NOMO-1 treated with DMSO at 0.1 percent for 48 hours (cell line): ENCODE measurements at regions not wholly inside any gene's neighbourhood (a gene's known extent, or its start where the extent isn't known, plus 50 kb on each side); places are given as distances from the start of the nearest gene placed in this dataset.
A peak's percentile ranks its signal among the peaks of the same experiment; 100 is the strongest.
"Not testable (repeated sequence)": the region's sequence is repeated elsewhere in the genome, so short reads cannot be mapped to it uniquely, and the experiment has no call there.

Experiments used
- DNase-seq: peaks from one replicate; lab custom pipeline; 2025; ENCODE audit not compliant: unreplicated experiment; lab: John Stamatoyannopoulos, UW

- no peak for DNase-seq
Measured at GRCh38 chr3:87733671-87734367, 325.0 kb downstream of the CGGBP1 start.

- DNase-seq, result no peak
Measured at GRCh38 chr3:87732294-87732693, 326.5 kb downstream of the CGGBP1 start.

- no peak for DNase-seq
Measured at GRCh38 chr3:87727783-87728182, 331.0 kb downstream of the CGGBP1 start.

GRCh38 chr3:87719060-87719459 is 339.7 kb downstream of the CGGBP1 start:
- no peak for DNase-seq

- DNase-seq, result no peak
Measured at GRCh38 chr3:87710511-87710910, 348.3 kb downstream of the CGGBP1 start.

GRCh38 chr3:87710028-87710427 is 348.8 kb downstream of the CGGBP1 start:
- no peak for DNase-seq

GRCh38 chr3:87706176-87706575 is 352.6 kb downstream of the CGGBP1 start:
- DNase-seq, result peak; percentile 92

GRCh38 chr3:87702600-87702999 is 356.2 kb downstream of the CGGBP1 start:
- no peak for DNase-seq

GRCh38 chr3:87696124-87697013 is 362.4 kb downstream of the CGGBP1 start:
- DNase-seq, result no peak

GRCh38 chr3:87694678-87695077 is 364.1 kb downstream of the CGGBP1 start:
- no peak for DNase-seq

GRCh38 chr3:87691109-87691508 is 367.7 kb downstream of the CGGBP1 start:
- no peak for DNase-seq

GRCh38 chr3:87678984-87679660 is 379.7 kb downstream of the CGGBP1 start:
- DNase-seq, result not testable (repeated sequence)

GRCh38 chr3:87674397-87675161 is 384.2 kb downstream of the CGGBP1 start:
- DNase-seq, result peak; percentile 85

- no peak for DNase-seq
Measured at GRCh38 chr3:87673132-87673531, 385.7 kb downstream of the CGGBP1 start.

- no peak for DNase-seq
Measured at GRCh38 chr3:87654184-87654583, 377.8 kb upstream of the POU1F1 start.

- DNase-seq, result not testable (repeated sequence)
Measured at GRCh38 chr3:87653138-87653537, 376.8 kb upstream of the POU1F1 start.

GRCh38 chr3:87634426-87634825 is 358.0 kb upstream of the POU1F1 start:
- no peak for DNase-seq

- DNase-seq, result no peak
Measured at GRCh38 chr3:87627316-87627715, 350.9 kb upstream of the POU1F1 start.

GRCh38 chr3:87626546-87626945 is 350.2 kb upstream of the POU1F1 start:
- no peak for DNase-seq

- DNase-seq, result no peak
Measured at GRCh38 chr3:87625876-87626275, 349.5 kb upstream of the POU1F1 start.

- no peak for DNase-seq
Measured at GRCh38 chr3:87624860-87625259, 348.5 kb upstream of the POU1F1 start.
